Activated naive CD8-positive, alpha-beta T cell treated with anti-CD3 and anti-CD28 coated beads, Interleukin-2, amount 10 ng/mL, durations not matched to agents 7 days and 5 days (primary cell): ENCODE measurements at regions not wholly inside any gene's neighbourhood (a gene's known extent, or its start where the extent isn't known, plus 50 kb on each side); places are given as distances from the start of the nearest gene placed in this dataset.

ENCODE experiments used
- ATAC-seq: fragments of 150-1000 bp; cut with Tn5 transposase; one replicate; pipeline ENCODE4 v1.10.0; 2021; ENCODE audit warnings: low read depth, moderate library complexity
- POLR2A ChIA-PET: fragments of 350-600 bp; sonication (Branson Sonifier 250); formaldehyde crosslinking; loops from one replicate; lab custom pipeline; 2021; ENCODE audit warnings: antibody characterized with exemption; lab: Charles Lee
- DNase-seq: peaks from one replicate; pipeline ENCODE4 v3.0.0; 2021
- H3K27ac Mint-ChIP-seq: one replicate; pipeline ENCODE4 v1.8.0; 2022; ENCODE audit warnings: mild to moderate bottlenecking, mixed read lengths
- H3K27me3 Mint-ChIP-seq: one replicate; pipeline ENCODE4 v1.8.0; 2022; ENCODE audit warnings: mild to moderate bottlenecking, moderate library complexity, mixed read lengths
- H3K36me3 Mint-ChIP-seq: one replicate; pipeline ENCODE4 v1.8.0; 2021; ENCODE audit warnings: mild to moderate bottlenecking, mixed read lengths
- H3K4me1 Mint-ChIP-seq: one replicate; pipeline ENCODE4 v1.8.0; 2021; ENCODE audit warnings: mixed read lengths
- H3K4me3 Mint-ChIP-seq: one replicate; pipeline ENCODE4 v1.8.0; 2022; ENCODE audit warnings: mild to moderate bottlenecking, moderate library complexity, mixed read lengths
- H3K9me3 Mint-ChIP-seq: one replicate; pipeline ENCODE4 v1.8.0; 2021; ENCODE audit warnings: mixed read lengths

GRCh38 chr3:99388780-99389179, 249.6 kb upstream of the COL8A1 start:
- no peaks in the 10 kb centered on the region for H3K9me3 Mint-ChIP-seq
- no peaks in the 10 kb centered on the region for H3K36me3 Mint-ChIP-seq
- H3K4me3 Mint-ChIP-seq: no peak overlapping the region
- ATAC-seq (no peak), DNase-seq (no peak)
- H3K27ac Mint-ChIP-seq: no peak overlapping the region
- H3K4me1 Mint-ChIP-seq: no peaks in the 10 kb centered on the region
- POLR2A ChIA-PET: no interaction called here
- H3K27me3 Mint-ChIP-seq: no peaks in the 10 kb centered on the region

- Mint-ChIP-seq H3K4me3 (no peak overlapping the region), H3K4me1 (no peaks in the 10 kb centered on the region), H3K36me3 (no peaks in the 10 kb centered on the region), H3K9me3 (no peaks in the 10 kb centered on the region), H3K27me3 (no peaks in the 10 kb centered on the region), H3K27ac (no peak overlapping the region)
- ATAC-seq (no peak), DNase-seq (no peak)
- POLR2A ChIA-PET: no interaction called here
These were observed 253.8 kb upstream of the COL8A1 start for GRCh38 chr3:99384596-99384995.

GRCh38 chr3:99376926-99377325, 261.5 kb upstream of the COL8A1 start:
- no peak for DNase-seq
- POLR2A ChIA-PET: no interaction called here
- no peaks in the 10 kb centered on the region for H3K36me3 Mint-ChIP-seq
- ATAC-seq: no peak
- no peaks in the 10 kb centered on the region for H3K9me3 Mint-ChIP-seq
- no peaks in the 10 kb centered on the region for H3K27me3 Mint-ChIP-seq
- H3K4me1 Mint-ChIP-seq: no peaks in the 10 kb centered on the region
- no peak overlapping the region for H3K4me3 Mint-ChIP-seq
- no peak overlapping the region for H3K27ac Mint-ChIP-seq

GRCh38 chr3:99373846-99374210, 264.6 kb upstream of the COL8A1 start:
- no peaks in the 10 kb centered on the region for H3K4me1 Mint-ChIP-seq
- ATAC-seq (no peak), DNase-seq (no peak)
- peaks cover 4% of the 10 kb centered on the region for H3K9me3 Mint-ChIP-seq
- H3K36me3 Mint-ChIP-seq: no peaks in the 10 kb centered on the region
- no peaks in the 10 kb centered on the region for H3K27me3 Mint-ChIP-seq
- POLR2A ChIA-PET: no interaction called here
- H3K4me3 Mint-ChIP-seq: no peak overlapping the region
- H3K27ac Mint-ChIP-seq: no peak overlapping the region

- peaks cover 5% of the 10 kb centered on the region for H3K9me3 Mint-ChIP-seq
- no peaks in the 10 kb centered on the region for H3K27me3 Mint-ChIP-seq
- ATAC-seq (no peak), DNase-seq (no peak)
- H3K27ac Mint-ChIP-seq: no peak overlapping the region
- H3K36me3 Mint-ChIP-seq: no peaks in the 10 kb centered on the region
- H3K4me3 Mint-ChIP-seq: no peak overlapping the region
- H3K4me1 Mint-ChIP-seq: no peaks in the 10 kb centered on the region
- POLR2A ChIA-PET: no interaction called here
These were observed 265.1 kb upstream of the COL8A1 start for GRCh38 chr3:99373088-99373845.

GRCh38 chr3:99366663-99367429, 271.5 kb upstream of the COL8A1 start:
- no peak for ATAC-seq
- Mint-ChIP-seq H3K27ac (no peak overlapping the region), H3K36me3 (no peaks in the 10 kb centered on the region), H3K27me3 (no peaks in the 10 kb centered on the region), H3K4me1 (no peaks in the 10 kb centered on the region), H3K4me3 (no peak overlapping the region), H3K9me3 (peaks cover 5% of the 10 kb centered on the region)
- POLR2A ChIA-PET: no interaction called here
- DNase-seq: no peak

- Mint-ChIP-seq H3K4me1 (no peaks in the 10 kb centered on the region), H3K4me3 (no peak overlapping the region), H3K27ac (no peak overlapping the region), H3K27me3 (no peaks in the 10 kb centered on the region), H3K9me3 (peaks cover 4% of the 10 kb centered on the region), H3K36me3 (no peaks in the 10 kb centered on the region)
- POLR2A ChIA-PET: no interaction called here
- ATAC-seq (no peak), DNase-seq (no peak)
These were observed 272.4 kb upstream of the COL8A1 start for GRCh38 chr3:99365979-99366378.

- Mint-ChIP-seq H3K4me3 (no peak overlapping the region), H3K4me1 (no peaks in the 10 kb centered on the region), H3K9me3 (peaks cover 4% of the 10 kb centered on the region), H3K27me3 (no peaks in the 10 kb centered on the region), H3K36me3 (no peaks in the 10 kb centered on the region), H3K27ac (no peak overlapping the region)
- DNase-seq (no peak), ATAC-seq (no peak)
- POLR2A ChIA-PET: no interaction called here
These were observed 273.0 kb upstream of the COL8A1 start for GRCh38 chr3:99365396-99365795.

GRCh38 chr3:99357131-99357530, 281.3 kb upstream of the COL8A1 start:
- Mint-ChIP-seq H3K4me1 (no peaks in the 10 kb centered on the region), H3K36me3 (no peaks in the 10 kb centered on the region), H3K4me3 (no peak overlapping the region), H3K9me3 (peaks cover 3% of the 10 kb centered on the region), H3K27me3 (no peaks in the 10 kb centered on the region), H3K27ac (no peak overlapping the region)
- POLR2A ChIA-PET: no interaction called here
- DNase-seq (no peak), ATAC-seq (no peak)

- Mint-ChIP-seq H3K4me1 (no peaks in the 10 kb centered on the region), H3K9me3 (peaks cover 3% of the 10 kb centered on the region), H3K27me3 (no peaks in the 10 kb centered on the region), H3K36me3 (no peaks in the 10 kb centered on the region), H3K4me3 (no peak overlapping the region), H3K27ac (no peak overlapping the region)
- no peak for DNase-seq
- POLR2A ChIA-PET: no interaction called here
- no peak for ATAC-seq
These were observed 281.7 kb upstream of the COL8A1 start for GRCh38 chr3:99356696-99357095.

- H3K36me3 Mint-ChIP-seq: no peaks in the 10 kb centered on the region
- no peaks in the 10 kb centered on the region for H3K4me1 Mint-ChIP-seq
- POLR2A ChIA-PET: no interaction called here
- peaks cover 3% of the 10 kb centered on the region for H3K9me3 Mint-ChIP-seq
- H3K4me3 Mint-ChIP-seq: no peak overlapping the region
- no peak for DNase-seq
- no peak for ATAC-seq
- H3K27ac Mint-ChIP-seq: no peak overlapping the region
- H3K27me3 Mint-ChIP-seq: no peaks in the 10 kb centered on the region
These were observed 282.9 kb upstream of the COL8A1 start for GRCh38 chr3:99355465-99355864.

GRCh38 chr3:99352811-99353210, 285.6 kb upstream of the COL8A1 start:
- Mint-ChIP-seq H3K27me3 (no peaks in the 10 kb centered on the region), H3K36me3 (no peaks in the 10 kb centered on the region), H3K9me3 (peaks cover 3% of the 10 kb centered on the region), H3K27ac (no peak overlapping the region), H3K4me3 (no peak overlapping the region), H3K4me1 (no peaks in the 10 kb centered on the region)
- ATAC-seq (no peak), DNase-seq (no peak)
- POLR2A ChIA-PET: no interaction called here

GRCh38 chr3:99351122-99351521, 287.3 kb upstream of the COL8A1 start:
- ATAC-seq: no peak
- DNase-seq: no peak
- H3K27ac Mint-ChIP-seq: no peak overlapping the region
- H3K4me3 Mint-ChIP-seq: no peak overlapping the region
- no peaks in the 10 kb centered on the region for H3K36me3 Mint-ChIP-seq
- no peaks in the 10 kb centered on the region for H3K4me1 Mint-ChIP-seq
- H3K27me3 Mint-ChIP-seq: no peaks in the 10 kb centered on the region
- POLR2A ChIA-PET: no interaction called here
- H3K9me3 Mint-ChIP-seq: no peaks in the 10 kb centered on the region

- Mint-ChIP-seq H3K27me3 (no peaks in the 10 kb centered on the region), H3K36me3 (no peaks in the 10 kb centered on the region), H3K9me3 (no peaks in the 10 kb centered on the region), H3K4me1 (no peaks in the 10 kb centered on the region), H3K4me3 (no peak overlapping the region), H3K27ac (no peak overlapping the region)
- no peak for ATAC-seq
- DNase-seq: no peak
- POLR2A ChIA-PET: no interaction called here
These were observed 289.9 kb upstream of the COL8A1 start for GRCh38 chr3:99348451-99348850.
